K562 (cell line): ENCODE measurements at regions not wholly inside any gene's neighbourhood (a gene's known extent, or its start where the extent isn't known, plus 50 kb on each side); places are given as distances from the start of the nearest gene placed in this dataset.
A peak's percentile ranks its signal among the peaks of the same experiment; 100 is the strongest.

Experiments used
- HCFC1 ChIP-seq: IDR thresholded peaks from 2 replicates; pipeline ENCODE4 v1.6.1; 2012; ENCODE audit warnings: low read depth, low read length, improper control_type of control experiment
- HOXB6 ChIP-seq: fragments of 250-450 bp; sonication (Bioruptor Pico); IDR thresholded peaks from 2 replicates; pipeline ENCODE4 v1.5.1; 2022; ENCODE audit warnings: mild to moderate bottlenecking, borderline replicate concordance
- KLF10 ChIP-seq: fragments of 250-450 bp; sonication (Bioruptor Pico); IDR thresholded peaks from 2 replicates; pipeline ENCODE4 v1.6.1; 2021; ENCODE audit warnings: matching md5 sums
- MAZ ChIP-seq, 2 experiments: fragments of 450-650 bp in 1 of 2; sonication (generic) in 1 of 2; formaldehyde crosslinking; IDR thresholded peaks in 1 of 2; conservative IDR thresholded peaks in 1 of 2; 2 replicates each; pipeline versions ENCODE4 v1.4.0 to v1.5.0; 2020; ENCODE audit warnings: mild to moderate bottlenecking in 1 of 2, missing genetic modification reagents in 1 of 2
- MECOM ChIP-seq: fragments of 250-450 bp; sonication (Bioruptor Pico); IDR thresholded peaks from 2 replicates; pipeline ENCODE4 v1.8.0; 2022; ENCODE audit warnings: inconsistent platforms
- MEF2D ChIP-seq: conservative IDR thresholded peaks from 2 replicates; pipeline ENCODE4 v1.6.1; 2016; ENCODE audit warnings: low read depth, missing genetic modification characterization, missing compliant biosample characterization
- NR2C1 ChIP-seq, 2 experiments: fragments of 450-650 bp; IDR thresholded peaks; 2 replicates each; pipeline ENCODE4 v1.6.1; 2017; ENCODE audit warnings: mild to moderate bottlenecking in 2 of 2, antibody characterized with exemption in 1 of 2, inconsistent platforms in 1 of 2, missing compliant biosample characterization in 1 of 2, missing genetic modification characterization in 1 of 2
- POLR2AphosphoS2 ChIP-seq: IDR thresholded peaks from 2 replicates; pipeline ENCODE4 v1.6.1; 2012; ENCODE audit warnings: low read length, improper control_type of control experiment
- PTTG1 ChIP-seq: fragments of 450-650 bp; IDR thresholded peaks from 2 replicates; pipeline ENCODE4 v1.6.1; 2016; ENCODE audit warnings: low read depth, mild to moderate bottlenecking, missing genetic modification characterization, missing compliant biosample characterization
- RUNX1 ChIP-seq: sonication (generic); IDR thresholded peaks from 2 replicates; pipeline ENCODE4 v1.6.1; 2016; ENCODE audit warnings: antibody characterized with exemption, low read depth
- SRF ChIP-seq, 2 experiments: fragments of 250-450, 450-650 bp in 1 of 2; sonication (Bioruptor Pico) in 1 of 2; sonication (generic) in 1 of 2; formaldehyde crosslinking; IDR thresholded peaks; 2 replicates each; pipeline versions ENCODE4 v1.5.0 to v1.5.1; 2020 to 2022; ENCODE audit warnings: mild to moderate bottlenecking in 1 of 2, missing genetic modification reagents in 1 of 2
- ZFX ChIP-seq: sonication (generic); formaldehyde crosslinking; IDR thresholded peaks from 2 replicates; pipeline ENCODE4 v1.8.0; 2022; ENCODE audit warnings: mild to moderate bottlenecking, missing genetic modification reagents, moderate library complexity
- ZNF133 ChIP-seq: fragments of 250-450 bp; sonication (Bioruptor Pico); IDR thresholded peaks from 2 replicates; pipeline ENCODE4 v1.4.0; 2020; ENCODE audit warnings: mild to moderate bottlenecking
- ZNF197 ChIP-seq: fragments of 200-800 bp; sonication (Bioruptor generic); IDR thresholded peaks from 2 replicates; pipeline ENCODE4 v1.6.1; 2016; ENCODE audit warnings: low read depth, missing genetic modification characterization, missing compliant biosample characterization
- ZNF583 ChIP-seq: fragments of 250-450 bp; sonication (Bioruptor Pico); IDR thresholded peaks from 2 replicates; pipeline ENCODE4 v1.4.0; 2020
- TF ChIP-seq, protein P1 (sequence below): sonication (generic); formaldehyde crosslinking; IDR thresholded peaks from 2 replicates; pipeline ENCODE4 v1.8.1; 2022; ENCODE audit warnings: missing genetic modification reagents
- TF ChIP-seq, protein P2 (sequence below), 2 experiments: fragments of 200-800 bp in 1 of 2; sonication (Bioruptor generic) in 1 of 2; sonication (generic) in 1 of 2; formaldehyde crosslinking in 1 of 2; IDR thresholded peaks in 1 of 2; conservative IDR thresholded peaks in 1 of 2; 2 replicates each; pipeline versions ENCODE4 v1.5.0 to v1.6.1; 2016 to 2020; ENCODE audit warnings: missing compliant biosample characterization in 1 of 2, missing genetic modification characterization in 1 of 2, missing genetic modification reagents in 1 of 2
- TF ChIP-seq, protein P3 (sequence below): fragments of 450-650 bp; IDR thresholded peaks from 2 replicates; pipeline ENCODE4 v1.6.1; 2017; ENCODE audit warnings: antibody characterized with exemption, mild to moderate bottlenecking
- TF ChIP-seq, protein P4 (sequence below): fragments of 450-650 bp; IDR thresholded peaks from 2 replicates; pipeline ENCODE4 v1.6.1; 2016; ENCODE audit warnings: missing biosample characterization, missing genetic modification characterization
- TF ChIP-seq, protein P5 (sequence below): fragments of 250-450 bp; sonication (Bioruptor Pico); IDR thresholded peaks from 2 replicates; pipeline ENCODE4 v1.9.0; 2021; ENCODE audit warnings: mild to moderate bottlenecking

DNA sequence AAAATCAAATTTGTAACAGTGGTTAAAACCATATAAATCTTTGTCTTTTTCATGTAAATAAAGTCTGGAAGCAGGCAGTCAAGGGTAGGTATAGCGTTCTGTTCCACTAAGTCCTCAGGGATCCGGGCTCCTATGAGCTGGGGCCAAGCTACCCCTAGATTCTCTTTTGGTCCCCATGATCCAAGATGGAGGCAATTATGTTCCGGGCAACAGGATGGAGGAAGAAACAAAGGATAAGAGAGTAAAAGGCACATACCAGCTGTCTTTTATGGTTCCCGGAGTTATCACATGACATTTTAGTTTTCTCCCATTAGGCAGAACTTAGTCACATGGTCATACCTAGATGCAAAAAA lies 224.4 kb upstream of the NFE2L3 start (continued):
- TF ChIP-seq KLF10 (CRISPR knock-in tag) = 0 out of 2 replicates have a peak, but pooled peaks have one; percentile 29
- no peak for TF ChIP-seq RUNX1
- TF ChIP-seq, protein P1, sequence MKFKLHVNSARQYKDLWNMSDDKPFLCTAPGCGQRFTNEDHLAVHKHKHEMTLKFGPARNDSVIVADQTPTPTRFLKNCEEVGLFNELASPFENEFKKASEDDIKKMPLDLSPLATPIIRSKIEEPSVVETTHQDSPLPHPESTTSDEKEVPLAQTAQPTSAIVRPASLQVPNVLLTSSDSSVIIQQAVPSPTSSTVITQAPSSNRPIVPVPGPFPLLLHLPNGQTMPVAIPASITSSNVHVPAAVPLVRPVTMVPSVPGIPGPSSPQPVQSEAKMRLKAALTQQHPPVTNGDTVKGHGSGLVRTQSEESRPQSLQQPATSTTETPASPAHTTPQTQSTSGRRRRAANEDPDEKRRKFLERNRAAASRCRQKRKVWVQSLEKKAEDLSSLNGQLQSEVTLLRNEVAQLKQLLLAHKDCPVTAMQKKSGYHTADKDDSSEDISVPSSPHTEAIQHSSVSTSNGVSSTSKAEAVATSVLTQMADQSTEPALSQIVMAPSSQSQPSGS = no peak
- 0 out of 2 replicates have a peak, but pooled peaks have one; percentile 51 for TF ChIP-seq ZNF197
- no peak for TF ChIP-seq HCFC1
- TF ChIP-seq PTTG1 (tag) = peak; percentile 90
- TF ChIP-seq, protein P2, sequence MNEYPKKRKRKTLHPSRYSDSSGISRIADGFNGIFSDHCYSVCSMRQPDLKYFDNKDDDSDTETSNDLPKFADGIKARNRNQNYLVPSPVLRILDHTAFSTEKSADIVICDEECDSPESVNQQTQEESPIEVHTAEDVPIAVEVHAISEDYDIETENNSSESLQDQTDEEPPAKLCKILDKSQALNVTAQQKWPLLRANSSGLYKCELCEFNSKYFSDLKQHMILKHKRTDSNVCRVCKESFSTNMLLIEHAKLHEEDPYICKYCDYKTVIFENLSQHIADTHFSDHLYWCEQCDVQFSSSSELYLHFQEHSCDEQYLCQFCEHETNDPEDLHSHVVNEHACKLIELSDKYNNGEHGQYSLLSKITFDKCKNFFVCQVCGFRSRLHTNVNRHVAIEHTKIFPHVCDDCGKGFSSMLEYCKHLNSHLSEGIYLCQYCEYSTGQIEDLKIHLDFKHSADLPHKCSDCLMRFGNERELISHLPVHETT (CRISPR knock-in tag; conservative IDR thresholded peaks at IDR 0.05 in 1 of 2, IDR thresholded peaks at IDR 0.05 in 1 of 2) = peak in 1 of 2 experiments; percentile 68; a peak in 1 of 4 replicates
- no peak for TF ChIP-seq NR2C1 (IDR thresholded peaks at IDR 0.05)
- peak; percentile 72 for TF ChIP-seq NR2C1 (tag; IDR thresholded peaks at IDR 0.05)
- TF ChIP-seq, protein P3, sequence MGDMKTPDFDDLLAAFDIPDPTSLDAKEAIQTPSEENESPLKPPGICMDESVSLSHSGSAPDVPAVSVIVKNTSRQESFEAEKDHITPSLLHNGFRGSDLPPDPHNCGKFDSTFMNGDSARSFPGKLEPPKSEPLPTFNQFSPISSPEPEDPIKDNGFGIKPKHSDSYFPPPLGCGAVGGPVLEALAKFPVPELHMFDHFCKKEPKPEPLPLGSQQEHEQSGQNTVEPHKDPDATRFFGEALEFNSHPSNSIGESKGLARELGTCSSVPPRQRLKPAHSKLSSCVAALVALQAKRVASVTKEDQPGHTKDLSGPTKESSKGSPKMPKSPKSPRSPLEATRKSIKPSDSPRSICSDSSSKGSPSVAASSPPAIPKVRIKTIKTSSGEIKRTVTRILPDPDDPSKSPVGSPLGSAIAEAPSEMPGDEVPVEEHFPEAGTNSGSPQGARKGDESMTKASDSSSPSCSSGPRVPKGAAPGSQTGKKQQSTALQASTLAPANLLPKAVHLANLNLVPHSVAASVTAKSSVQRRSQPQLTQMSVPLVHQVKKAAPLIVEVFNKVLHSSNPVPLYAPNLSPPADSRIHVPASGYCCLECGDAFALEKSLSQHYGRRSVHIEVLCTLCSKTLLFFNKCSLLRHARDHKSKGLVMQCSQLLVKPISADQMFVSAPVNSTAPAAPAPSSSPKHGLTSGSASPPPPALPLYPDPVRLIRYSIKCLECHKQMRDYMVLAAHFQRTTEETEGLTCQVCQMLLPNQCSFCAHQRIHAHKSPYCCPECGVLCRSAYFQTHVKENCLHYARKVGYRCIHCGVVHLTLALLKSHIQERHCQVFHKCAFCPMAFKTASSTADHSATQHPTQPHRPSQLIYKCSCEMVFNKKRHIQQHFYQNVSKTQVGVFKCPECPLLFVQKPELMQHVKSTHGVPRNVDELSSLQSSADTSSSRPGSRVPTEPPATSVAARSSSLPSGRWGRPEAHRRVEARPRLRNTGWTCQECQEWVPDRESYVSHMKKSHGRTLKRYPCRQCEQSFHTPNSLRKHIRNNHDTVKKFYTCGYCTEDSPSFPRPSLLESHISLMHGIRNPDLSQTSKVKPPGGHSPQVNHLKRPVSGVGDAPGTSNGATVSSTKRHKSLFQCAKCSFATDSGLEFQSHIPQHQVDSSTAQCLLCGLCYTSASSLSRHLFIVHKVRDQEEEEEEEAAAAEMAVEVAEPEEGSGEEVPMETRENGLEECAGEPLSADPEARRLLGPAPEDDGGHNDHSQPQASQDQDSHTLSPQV = peak; percentile 63; the same call in 1 of the 2 replicates
- TF ChIP-seq POLR2AphosphoS2 = no peak
- 0 out of 2 replicates have a peak, but pooled peaks have one; percentile 36 for TF ChIP-seq MEF2D (tag)
- TF ChIP-seq, protein P4, sequence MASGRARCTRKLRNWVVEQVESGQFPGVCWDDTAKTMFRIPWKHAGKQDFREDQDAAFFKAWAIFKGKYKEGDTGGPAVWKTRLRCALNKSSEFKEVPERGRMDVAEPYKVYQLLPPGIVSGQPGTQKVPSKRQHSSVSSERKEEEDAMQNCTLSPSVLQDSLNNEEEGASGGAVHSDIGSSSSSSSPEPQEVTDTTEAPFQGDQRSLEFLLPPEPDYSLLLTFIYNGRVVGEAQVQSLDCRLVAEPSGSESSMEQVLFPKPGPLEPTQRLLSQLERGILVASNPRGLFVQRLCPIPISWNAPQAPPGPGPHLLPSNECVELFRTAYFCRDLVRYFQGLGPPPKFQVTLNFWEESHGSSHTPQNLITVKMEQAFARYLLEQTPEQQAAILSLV = no peak
- TF ChIP-seq SRF (CRISPR knock-in tag; IDR thresholded peaks at IDR 0.05) = 0 out of 4 replicates have a peak, but pooled peaks of 1 of the 2 experiments have one; percentile 32
- no peak for TF ChIP-seq ZFX
- TF ChIP-seq HOXB6 (CRISPR knock-in tag) = no peak
- TF ChIP-seq MECOM (CRISPR knock-in tag) = peak; percentile 72; the same call in 1 of the 2 replicates
- 0 out of 4 replicates have a peak, but pooled peaks of 1 of the 2 experiments have one; percentile 21 for TF ChIP-seq MAZ (CRISPR knock-in tag; conservative IDR thresholded peaks at IDR 0.05 in 1 of 2, IDR thresholded peaks at IDR 0.05 in 1 of 2)
- TF ChIP-seq, protein P5, sequence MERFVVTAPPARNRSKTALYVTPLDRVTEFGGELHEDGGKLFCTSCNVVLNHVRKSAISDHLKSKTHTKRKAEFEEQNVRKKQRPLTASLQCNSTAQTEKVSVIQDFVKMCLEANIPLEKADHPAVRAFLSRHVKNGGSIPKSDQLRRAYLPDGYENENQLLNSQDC = no peak
- TF ChIP-seq ZNF133 (CRISPR knock-in tag) = no peak
- TF ChIP-seq ZNF583 (CRISPR knock-in tag) = peak; percentile 79; the same call in 1 of the 2 replicates
